SK-N-SH treated with all-trans-retinoic acid at 6 μM for 48 hours (cell line): ENCODE measurements at regions not wholly inside any gene's neighbourhood (a gene's known extent, or its start where the extent isn't known, plus 50 kb on each side); places are given as distances from the start of the nearest gene placed in this dataset.

Experiments used
- ATAC-seq: fragments of 200-7000 bp; cut with Tn5 transposase; 3 replicates; pipeline ENCODE4 v1.9.1; 2020; ENCODE audit warnings: mild to moderate bottlenecking, moderate library complexity
- ARNTL ChIP-seq: fragments of 450-650 bp; formaldehyde crosslinking; IDR thresholded peaks from 2 replicates; pipeline ENCODE4 v1.5.0; 2020; ENCODE audit warnings: low read depth, mild to moderate bottlenecking, moderate library complexity, borderline replicate concordance
- BACH2 ChIP-seq: fragments of 250-450 bp; sonication (Bioruptor Pico); IDR thresholded peaks from 2 replicates; pipeline ENCODE4 v1.9.0; 2021; ENCODE audit warnings: mild to moderate bottlenecking, borderline replicate concordance
- CSDC2 ChIP-seq: fragments of 250-450 bp; sonication (Bioruptor Pico); IDR thresholded peaks from 2 replicates; pipeline ENCODE4 v1.5.0; 2020; ENCODE audit warnings: mild to moderate bottlenecking, moderate library complexity
- CSRNP3 ChIP-seq: fragments of 250-450 bp; sonication (Bioruptor Pico); IDR thresholded peaks from 2 replicates; pipeline ENCODE4 v1.5.1; 2021; ENCODE audit warnings: mild to moderate bottlenecking, moderate library complexity
- ESRRG ChIP-seq: fragments of 250-450 bp; sonication (Bioruptor Pico); IDR thresholded peaks from 2 replicates; pipeline ENCODE4 v1.6.1; 2021; ENCODE audit warnings: mild to moderate bottlenecking
- GLIS3 ChIP-seq: fragments of 250-450 bp; sonication (Bioruptor Pico); IDR thresholded peaks from 2 replicates; pipeline ENCODE4 v1.5.0; 2020; ENCODE audit warnings: mild to moderate bottlenecking, moderate library complexity
- ISL1 ChIP-seq: fragments of 250-450 bp; sonication (Bioruptor Pico); IDR thresholded peaks from 2 replicates; pipeline ENCODE4 v2.1.2; 2022; ENCODE audit warnings: mild to moderate bottlenecking, moderate library complexity
- OSR1 ChIP-seq: fragments of 250-450 bp; sonication (Bioruptor Pico); IDR thresholded peaks from 2 replicates; pipeline ENCODE4 v1.8.0; 2022; ENCODE audit warnings: moderate library complexity, mild to moderate bottlenecking, inconsistent platforms
- PATZ1 ChIP-seq: fragments of 250-450 bp; sonication (Bioruptor Pico); IDR thresholded peaks from 2 replicates; pipeline ENCODE4 v1.8.0; 2020; ENCODE audit warnings: mild to moderate bottlenecking, moderate library complexity, borderline replicate concordance
- PPARA ChIP-seq: fragments of 250-450 bp; sonication (Bioruptor Pico); IDR thresholded peaks from 2 replicates; pipeline ENCODE4 v1.5.0; 2020; ENCODE audit warnings: mild to moderate bottlenecking, borderline replicate concordance
- RARB ChIP-seq: fragments of 250-450 bp; sonication (Bioruptor Pico); IDR thresholded peaks from 2 replicates; pipeline ENCODE4 v1.8.0; 2021; ENCODE audit warnings: mild to moderate bottlenecking, moderate library complexity
- SNAI2 ChIP-seq: fragments of 250-450 bp; sonication (Bioruptor Pico); IDR thresholded peaks from 2 replicates; pipeline ENCODE4 v1.5.0; 2020; ENCODE audit warnings: mild to moderate bottlenecking, moderate library complexity
- TCF4 ChIP-seq: fragments of 250-450 bp; sonication (Bioruptor Pico); IDR thresholded peaks from 2 replicates; pipeline ENCODE4 v1.8.0; 2021; ENCODE audit warnings: mild to moderate bottlenecking, moderate library complexity, borderline replicate concordance
- TOX ChIP-seq: fragments of 250-450 bp; sonication (Bioruptor Pico); IDR thresholded peaks from 2 replicates; pipeline ENCODE4 v1.8.0; 2021; ENCODE audit warnings: mild to moderate bottlenecking, moderate library complexity, borderline replicate concordance
- TSHZ2 ChIP-seq: fragments of 250-450 bp; sonication (Bioruptor Pico); IDR thresholded peaks from 2 replicates; pipeline ENCODE4 v1.5.0; 2020; ENCODE audit warnings: mild to moderate bottlenecking, moderate library complexity
- ZC3H10 ChIP-seq: fragments of 250-450 bp; sonication (Bioruptor Pico); IDR thresholded peaks from 2 replicates; pipeline ENCODE4 v1.5.1; 2021; ENCODE audit warnings: mild to moderate bottlenecking, moderate library complexity
- ZFP3 ChIP-seq: fragments of 250-450 bp; sonication (Bioruptor Pico); IDR thresholded peaks from 2 replicates; pipeline ENCODE4 v1.5.0; 2020; ENCODE audit warnings: mild to moderate bottlenecking, moderate library complexity
- ZFP30 ChIP-seq: fragments of 450-650 bp; formaldehyde crosslinking; IDR thresholded peaks from 2 replicates; pipeline ENCODE4 v1.5.0; 2022; ENCODE audit warnings: mild to moderate bottlenecking, moderate library complexity
- ZNF565 ChIP-seq: fragments of 450-650 bp; formaldehyde crosslinking; conservative IDR thresholded peaks from 2 replicates; pipeline ENCODE4 v1.5.0; 2020; ENCODE audit warnings: low read depth, mild to moderate bottlenecking, moderate library complexity
- ZNF70 ChIP-seq: fragments of 450-650 bp; formaldehyde crosslinking; IDR thresholded peaks from 2 replicates; pipeline ENCODE4 v1.5.0; 2020; ENCODE audit warnings: mild to moderate bottlenecking, moderate library complexity
- ZNF8 ChIP-seq: fragments of 450-650 bp; formaldehyde crosslinking; IDR thresholded peaks from 2 replicates; pipeline ENCODE4 v1.5.0; 2020; ENCODE audit warnings: mild to moderate bottlenecking, moderate library complexity
- TF ChIP-seq, protein P1 (sequence below): fragments of 250-450 bp; sonication (Bioruptor Pico); IDR thresholded peaks from 2 replicates; pipeline ENCODE4 v1.5.1; 2020; ENCODE audit warnings: low read depth, mild to moderate bottlenecking, moderate library complexity

- peak; percentile 96 for ATAC-seq
- TF ChIP-seq BACH2 (CRISPR knock-in tag) (no peak), SNAI2 (CRISPR knock-in tag) (no peak), ZC3H10 (CRISPR knock-in tag) (no peak), TCF4 (CRISPR knock-in tag) (peak; percentile 31; the same call in 1 of the 2 replicates), TSHZ2 (CRISPR knock-in tag) (no peak), ESRRG (CRISPR knock-in tag) (no peak), ZNF8 (no peak), ISL1 (CRISPR knock-in tag) (peak; percentile 57; the same call in 1 of the 2 replicates)
These were observed 104.3 kb upstream of the ST6GAL2 start for GRCh38 chr2:106990297-106990696.

DNA sequence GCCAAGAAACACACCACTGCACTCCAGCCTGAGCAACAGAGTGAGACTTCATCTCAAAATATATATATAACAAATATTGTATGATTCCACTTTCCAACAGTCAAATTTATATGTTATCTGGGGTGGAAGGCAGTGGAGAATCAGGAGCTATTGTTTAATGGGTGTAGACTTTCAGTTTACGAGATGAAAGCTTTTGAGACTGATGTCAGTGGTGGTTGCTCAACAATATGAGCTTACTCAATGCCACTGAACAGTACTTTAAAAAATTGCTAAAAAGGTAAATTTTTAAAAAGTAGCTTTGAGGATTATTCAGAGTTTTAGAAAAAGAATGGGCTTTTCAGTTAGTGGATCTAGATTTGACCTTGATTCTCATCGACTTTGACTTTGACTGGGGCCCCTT is 105.9 kb upstream of the ST6GAL2 start:
- TF ChIP-seq OSR1 (CRISPR knock-in tag): no peak
- no peak for TF ChIP-seq CSRNP3 (CRISPR knock-in tag)
- TF ChIP-seq SNAI2 (CRISPR knock-in tag): no peak
- TF ChIP-seq ISL1 (CRISPR knock-in tag): no peak
- TF ChIP-seq RARB: no peak
- TF ChIP-seq ZNF8: no peak
- no peak for TF ChIP-seq ARNTL (CRISPR knock-in tag)
- TF ChIP-seq ZFP30 (CRISPR knock-in tag): no peak
- TF ChIP-seq CSDC2: no peak
- no peak for TF ChIP-seq ZNF565 (CRISPR knock-in tag)
- TF ChIP-seq ZNF70: no peak
- TF ChIP-seq BACH2 (CRISPR knock-in tag): no peak
- no peak for TF ChIP-seq GLIS3 (CRISPR knock-in tag)
- no peak for TF ChIP-seq ZC3H10 (CRISPR knock-in tag)
- no peak for TF ChIP-seq PATZ1
- ATAC-seq: no peak

GRCh38 chr2:106995556-106995955 is 109.6 kb upstream of the ST6GAL2 start:
- ATAC-seq: peak; percentile 77
- 0 out of 2 replicates have a peak, but pooled peaks have one; percentile 35 for TF ChIP-seq TOX (CRISPR knock-in tag)
- no peak for TF ChIP-seq GLIS3 (CRISPR knock-in tag)

GRCh38 chr2:106996171-106996769 is 110.3 kb upstream of the ST6GAL2 start:
- peak; percentile 14; the same call in 2 of the 3 replicates for ATAC-seq
- TF ChIP-seq ZC3H10 (CRISPR knock-in tag) (no peak), GLIS3 (CRISPR knock-in tag) (no peak), CSRNP3 (CRISPR knock-in tag) (no peak), TOX (CRISPR knock-in tag) (no peak), BACH2 (CRISPR knock-in tag) (no peak), RARB (no peak), ZFP3 (CRISPR knock-in tag) (no peak), ISL1 (CRISPR knock-in tag) (no peak), PPARA (CRISPR knock-in tag) (no peak), TSHZ2 (CRISPR knock-in tag) (no peak), ARNTL (CRISPR knock-in tag) (no peak), TCF4 (CRISPR knock-in tag) (no peak), ZNF70 (no peak), ZFP30 (CRISPR knock-in tag) (no peak)
- TF ChIP-seq, protein P1, sequence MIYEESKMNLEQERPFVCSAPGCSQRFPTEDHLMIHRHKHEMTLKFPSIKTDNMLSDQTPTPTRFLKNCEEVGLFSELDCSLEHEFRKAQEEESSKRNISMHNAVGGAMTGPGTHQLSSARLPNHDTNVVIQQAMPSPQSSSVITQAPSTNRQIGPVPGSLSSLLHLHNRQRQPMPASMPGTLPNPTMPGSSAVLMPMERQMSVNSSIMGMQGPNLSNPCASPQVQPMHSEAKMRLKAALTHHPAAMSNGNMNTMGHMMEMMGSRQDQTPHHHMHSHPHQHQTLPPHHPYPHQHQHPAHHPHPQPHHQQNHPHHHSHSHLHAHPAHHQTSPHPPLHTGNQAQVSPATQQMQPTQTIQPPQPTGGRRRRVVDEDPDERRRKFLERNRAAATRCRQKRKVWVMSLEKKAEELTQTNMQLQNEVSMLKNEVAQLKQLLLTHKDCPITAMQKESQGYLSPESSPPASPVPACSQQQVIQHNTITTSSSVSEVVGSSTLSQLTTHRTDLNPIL (CRISPR knock-in tag): no peak
